H1 (cell line): ENCODE measurements at regions not wholly inside any gene's neighbourhood (a gene's known extent, or its start where the extent isn't known, plus 50 kb on each side); places are given as distances from the start of the nearest gene placed in this dataset.

Source experiments
- CTCF ChIA-PET: fragments of 300-600 bp; sonication (Branson Sonifier 250); formaldehyde crosslinking; loops from one replicate; lab custom pipeline; 2021; ENCODE audit not compliant: partially characterized antibody; lab: Charles Lee
- POLR2A ChIA-PET: fragments of 300-600 bp; sonication (Branson Sonifier 250); formaldehyde crosslinking; loops from one replicate; lab custom pipeline; 2021; ENCODE audit warnings: inconsistent platforms; ENCODE audit not compliant: partially characterized antibody; lab: Charles Lee
- DNase-seq, 2 experiments: peaks; one replicate each; pipeline versions ENCODE4 v3.0.0 to v3.0.0-alpha.2; 2010 to 2022; ENCODE audit warnings: low spot score in 2 of 2, low read depth in 1 of 2, mixed read lengths in 1 of 2
- FAIRE-seq: peaks from 2 replicates; lab custom pipeline; 2011; peaks lifted over from hg19 to GRCh38; lab: Jason Lieb, UNC
- H2AFZ ChIP-seq: 2 replicates; pipeline ENCODE4 v1.8.1; 2012; ENCODE audit warnings: low read length, inconsistent platforms
- H2AK5ac ChIP-seq: 2 replicates; pipeline ENCODE4 v1.6.1; 2013; ENCODE audit warnings: low read depth, low read length
- H2BK120ac ChIP-seq: replicated peaks from 2 replicates; pipeline ENCODE3; 2013; ENCODE audit warnings: low read depth, low read length, inconsistent platforms
- H2BK12ac ChIP-seq: 2 replicates; pipeline ENCODE4 v1.6.1; 2013; ENCODE audit warnings: low read depth, low read length
- H2BK15ac ChIP-seq: 2 replicates; pipeline ENCODE4 v1.6.1; 2013; ENCODE audit warnings: low read length
- H2BK20ac ChIP-seq: 2 replicates; pipeline ENCODE4 v1.6.1; 2013; ENCODE audit warnings: low read length
- H2BK5ac ChIP-seq: 2 replicates; pipeline ENCODE4 v1.6.1; 2013; ENCODE audit warnings: low read depth, low read length
- H3K14ac ChIP-seq: 2 replicates; pipeline ENCODE4 v1.6.1; 2013; ENCODE audit warnings: inconsistent platforms; ENCODE audit not compliant: insufficient read length
- H3K18ac ChIP-seq: 2 replicates; pipeline ENCODE4 v1.6.1; 2013; ENCODE audit warnings: low read length; ENCODE audit errors: extremely low read depth
- H3K23ac ChIP-seq: 2 replicates; pipeline ENCODE4 v1.6.1; 2013; ENCODE audit warnings: inconsistent platforms; ENCODE audit not compliant: insufficient read length
- H3K23me2 ChIP-seq: 2 replicates; pipeline ENCODE4 v1.6.1; 2013; ENCODE audit warnings: low read depth, low read length
- H3K27ac ChIP-seq: 2 replicates; pipeline ENCODE4 v1.6.1; 2011; ENCODE audit warnings: low read depth, low read length, inconsistent platforms
- H3K27me3 ChIP-seq, 4 experiments: replicated peaks in 1 of 4; 1 replicate in 1 of 4; 2 replicates in 3 of 4; pipeline versions ENCODE4 v1.6.1 to v1.8.1; 2011 to 2013; ENCODE audit warnings: low read length in 3 of 4, mild to moderate bottlenecking in 3 of 4, inconsistent platforms in 2 of 4, mixed read lengths in 2 of 4, moderate library complexity in 1 of 4; ENCODE audit not compliant: control insufficient read depth in 3 of 4, insufficient read depth in 3 of 4; ENCODE audit errors: extremely low read depth in 1 of 4
- H3K36me3 ChIP-seq, 4 experiments: 2 replicates each; pipeline versions ENCODE4 v1.6.1 to v1.8.1; 2011 to 2013; ENCODE audit warnings: mild to moderate bottlenecking in 4 of 4, low read length in 3 of 4, moderate library complexity in 2 of 4, control low read depth in 1 of 4, inconsistent platforms in 1 of 4; ENCODE audit not compliant: insufficient read depth in 4 of 4, control insufficient read depth in 2 of 4
- H3K4ac ChIP-seq: replicated peaks from 2 replicates; pipeline ENCODE3; 2013; ENCODE audit warnings: low read length, low read depth, mixed read lengths, inconsistent platforms; ENCODE audit not compliant: insufficient read length
- H3K4me1 ChIP-seq, 4 experiments: replicated peaks in 1 of 4; 1 replicate in 1 of 4; 2 replicates in 3 of 4; pipeline versions ENCODE4 v1.6.1 to v1.8.1; 2011 to 2013; ENCODE audit warnings: low read length in 3 of 4, inconsistent platforms in 2 of 4, mixed read lengths in 1 of 4; ENCODE audit not compliant: insufficient read depth in 4 of 4, control insufficient read depth in 3 of 4
- H3K4me2 ChIP-seq, 2 experiments: 2 replicates each; pipeline versions ENCODE4 v1.6.1 to v1.8.1; 2011 to 2013; ENCODE audit warnings: low read depth in 2 of 2, low read length in 2 of 2, control low read depth in 1 of 2, inconsistent platforms in 1 of 2, mild to moderate bottlenecking in 1 of 2; ENCODE audit not compliant: insufficient read depth in 1 of 2
- H3K4me3 ChIP-seq, 4 experiments: fragments of 200-600, 300-600 bp in 1 of 4; sonication (generic), shearing (Covaris generic), sonication (Bioruptor Twin) in 1 of 4; 2 replicates each; pipeline versions ENCODE4 v1.5.1 to v1.8.1; 2011 to 2016; ENCODE audit warnings: low read length in 4 of 4, low read depth in 3 of 4, control low read depth in 2 of 4, inconsistent platforms in 2 of 4, mild to moderate bottlenecking in 2 of 4, mixed read lengths in 1 of 4, moderate library complexity in 1 of 4; ENCODE audit not compliant: insufficient read depth in 2 of 4; ENCODE audit errors: extremely low read depth in 1 of 4
- H3K56ac ChIP-seq: replicated peaks from 2 replicates; pipeline ENCODE3; 2013; ENCODE audit warnings: low read depth, mild to moderate bottlenecking, mixed read lengths, low read length, inconsistent platforms; ENCODE audit not compliant: insufficient read length
- H3K79me1 ChIP-seq: 2 replicates; pipeline ENCODE4 v1.6.1; 2013; ENCODE audit warnings: low read depth, low read length, control low read depth
- H3K79me2 ChIP-seq, 2 experiments: 2 replicates each; pipeline versions ENCODE4 v1.6.1 to v1.8.1; 2012 to 2013; ENCODE audit warnings: low read length in 2 of 2, mild to moderate bottlenecking in 2 of 2, inconsistent platforms in 1 of 2; ENCODE audit not compliant: insufficient read depth in 2 of 2, control insufficient read depth in 1 of 2
- H3K9ac ChIP-seq, 4 experiments: replicated peaks in 1 of 4; 1 replicate in 1 of 4; 2 replicates in 3 of 4; pipeline versions ENCODE4 v1.6.1 to v1.8.1; 2011 to 2013; ENCODE audit warnings: low read depth in 3 of 4, low read length in 3 of 4, control low read depth in 2 of 4, mild to moderate bottlenecking in 2 of 4, moderate library complexity in 2 of 4, inconsistent platforms in 1 of 4; ENCODE audit errors: extremely low read depth in 1 of 4
- H3K9me3 ChIP-seq, 2 experiments: 2 replicates each; pipeline versions ENCODE4 v1.6.1 to v1.8.1; 2012 to 2013; ENCODE audit warnings: mild to moderate bottlenecking in 2 of 2, moderate library complexity in 2 of 2, control low read depth in 1 of 2, inconsistent platforms in 1 of 2, low read depth in 1 of 2, low read length in 1 of 2, mixed read lengths in 1 of 2; ENCODE audit not compliant: insufficient read depth in 2 of 2
- H4K20me1 ChIP-seq, 2 experiments: replicated peaks in 1 of 2; 2 replicates each; pipeline versions ENCODE3 to v1.8.1; 2011 to 2013; ENCODE audit warnings: inconsistent platforms in 2 of 2, low read length in 2 of 2, mild to moderate bottlenecking in 1 of 2; ENCODE audit not compliant: insufficient read depth in 2 of 2, control insufficient read depth in 1 of 2
- H4K5ac ChIP-seq: 2 replicates; pipeline ENCODE4 v1.6.1; 2013; ENCODE audit warnings: low read length, low read depth, mixed read lengths, inconsistent platforms; ENCODE audit not compliant: insufficient read length
- H4K8ac ChIP-seq: 2 replicates; pipeline ENCODE4 v1.8.0; 2013; ENCODE audit warnings: mild to moderate bottlenecking, moderate library complexity, low read length, inconsistent platforms; ENCODE audit not compliant: insufficient read depth; ENCODE audit errors: extremely low read depth
- H4K91ac ChIP-seq: replicated peaks from 2 replicates; pipeline ENCODE3; 2013; ENCODE audit warnings: low read length, mixed read lengths, inconsistent platforms; ENCODE audit not compliant: insufficient read length
- ASH2L ChIP-seq: fragments of 200-600, 300-600 bp; sonication (generic); IDR thresholded peaks from one replicate; pipeline ENCODE4 v1.7.1; 2017; ENCODE audit warnings: low read length
- CBX5 ChIP-seq: fragments of 300-800, 300-1000 bp; sonication (generic); IDR thresholded peaks from 2 replicates; pipeline ENCODE4 v1.7.1; 2016; ENCODE audit warnings: antibody characterized with exemption, low read length, low read depth
- CTCF ChIP-seq, 3 experiments: IDR thresholded peaks; 1 replicate in 2 of 3; 2 replicates in 1 of 3; pipeline versions ENCODE4 v1.5.1 to v1.6.1; 2011; ENCODE audit warnings: low read length in 3 of 3, mild to moderate bottlenecking in 3 of 3, inconsistent platforms in 2 of 3, low read depth in 1 of 3, moderate library complexity in 1 of 3; ENCODE audit not compliant: insufficient read depth in 1 of 3; ENCODE audit errors: control extremely low read depth in 1 of 3
- FOSL1 ChIP-seq: IDR thresholded peaks from 2 replicates; pipeline ENCODE4 v1.6.1; 2011; ENCODE audit warnings: mild to moderate bottlenecking, low read depth, low read length, moderate library complexity; ENCODE audit not compliant: insufficient read depth
- GTF2F1 ChIP-seq: IDR thresholded peaks from 2 replicates; pipeline ENCODE4 v1.6.1; 2012; ENCODE audit warnings: low read depth, low read length, improper control_type of control experiment, borderline replicate concordance
- POU5F1 ChIP-seq: IDR thresholded peaks from 2 replicates; pipeline ENCODE4 v1.6.1; 2011; ENCODE audit warnings: low read depth, mild to moderate bottlenecking, low read length, moderate library complexity
- RXRA ChIP-seq: IDR thresholded peaks from 2 replicates; pipeline ENCODE4 v1.6.1; 2011; ENCODE audit warnings: low read depth, mild to moderate bottlenecking, low read length, moderate library complexity; ENCODE audit not compliant: insufficient read depth
- SAP30 ChIP-seq: fragments of 300-600 bp; sonication (generic); IDR thresholded peaks from 2 replicates; pipeline ENCODE4 v1.7.1; 2012; ENCODE audit warnings: low read length, moderate library complexity, mild to moderate bottlenecking, inconsistent platforms; ENCODE audit not compliant: insufficient read depth, insufficient replicate concordance
- SIRT6 ChIP-seq: IDR thresholded peaks from one replicate; pipeline ENCODE4 v1.7.1; 2012; ENCODE audit warnings: low read length, inconsistent platforms
- USF2 ChIP-seq: IDR thresholded peaks from 2 replicates; pipeline ENCODE4 v1.6.1; 2011; ENCODE audit warnings: low read length, improper control_type of control experiment
- YY1 ChIP-seq: IDR thresholded peaks from 2 replicates; pipeline ENCODE4 v1.6.1; 2011; ENCODE audit warnings: low read depth, mild to moderate bottlenecking, low read length
- WGBS, 2 experiments: shearing (Covaris generic) in 1 of 2; methylation state at CpG; one replicate each; pipeline versions ENCODE4 v1.1.6 to v1.1.7; 2013 to 2015; ENCODE audit warnings: low lambda C conversion rate in 2 of 2, mixed read lengths in 2 of 2, inconsistent platforms in 1 of 2, low coverage in 1 of 2, missing lambda C conversion rate in 1 of 2; ENCODE audit not compliant: insufficient replicate concordance in 2 of 2, insufficient coverage in 1 of 2, insufficient read length in 1 of 2; ENCODE audit errors: extremely low coverage in 1 of 2, missing lambda C conversion rate in 1 of 2; 5-methylcytosine and 5-hydroxymethylcytosine counted together

- H4K91ac ChIP-seq = no peak overlapping the region
- no peak overlapping the region for H2BK20ac ChIP-seq
- no peaks in the 10 kb centered on the region for H3K4me1 ChIP-seq
- no peak overlapping the region for H2AK5ac ChIP-seq
- no peaks in the 10 kb centered on the region for H4K20me1 ChIP-seq
- H3K56ac ChIP-seq = no peak overlapping the region
- ChIA-PET CTCF (interaction anchor here (0.7 kb wide), 2 partner anchors 113 to 507 kb away, joined by 3 read pairs; no protein-coding TSS in a partner anchor), POLR2A (no interaction called here)
- 0 out of 2 replicates have a peak overlapping the region, but pooled peaks have one; percentile 28 for H2AFZ ChIP-seq
- H3K36me3 ChIP-seq = no peaks in the 10 kb centered on the region
- H2BK12ac ChIP-seq = no peak overlapping the region
- no peak overlapping the region for H2BK120ac ChIP-seq
- H3K18ac ChIP-seq = no peak overlapping the region
- no peaks in the 10 kb centered on the region for H3K79me1 ChIP-seq
- 89% methylated on average over 2 of the region's 2 CpGs; no CpG with 5 or more reads in 1 of the 2 experiments for WGBS, 2 experiments
- H4K5ac ChIP-seq = no peak overlapping the region
- no peak overlapping the region for H3K27ac ChIP-seq
- no peak overlapping the region for H3K4me3 ChIP-seq
- H2BK5ac ChIP-seq = no peak overlapping the region
- H3K9me3 ChIP-seq = no peaks in the 10 kb centered on the region
- FAIRE-seq = no peak
- H3K4me2 ChIP-seq = no peak overlapping the region
- no peak overlapping the region for H4K8ac ChIP-seq
- H3K23me2 ChIP-seq = no peaks in the 10 kb centered on the region
- H3K23ac ChIP-seq = no peak overlapping the region
- no peak overlapping the region for H2BK15ac ChIP-seq
- DNase-seq = no peak
- H3K14ac ChIP-seq = no peak overlapping the region
- H3K79me2 ChIP-seq = no peaks in the 10 kb centered on the region
- H3K27me3 ChIP-seq = no peaks in the 10 kb centered on the region
- no peak overlapping the region; a peak in 2 of 7 replicates for H3K9ac ChIP-seq
- no peak overlapping the region for H3K4ac ChIP-seq
- TF ChIP-seq CBX5 (no peak), USF2 (no peak), POU5F1 (no peak), YY1 (no peak), SIRT6 (no peak), ASH2L (no peak), RXRA (no peak), FOSL1 (no peak), CTCF (IDR thresholded peaks at IDR 0.05; ENCODE audit: control extremely low read depth in 1 of 3, insufficient read depth in 1 of 3, low read depth in 1 of 3, low read length in 3 of 3) (no peak), GTF2F1 (no peak), SAP30 (no peak)
These were observed 324.2 kb downstream of the ANTXR2 start for GRCh38 chr4:79748835-79749234.
